GM18520 (cell line): ENCODE measurements at regions not wholly inside any gene's neighbourhood (a gene's known extent, or its start where the extent isn't known, plus 50 kb on each side); places are given as distances from the start of the nearest gene placed in this dataset.

Experiments
- ATAC-seq: cut with Tn5 transposase; IDR thresholded peaks from one replicate; pipeline ENCODE4 v1.9.1; 2021; ENCODE audit not compliant: unreplicated experiment

- no peak for ATAC-seq
Observed at GRCh38 chr13:85742355-85742754, 56.9 kb downstream of the SLITRK6 start.

- no peak for ATAC-seq
Observed at GRCh38 chr13:85741017-85741416, 58.2 kb downstream of the SLITRK6 start.

- no peak for ATAC-seq
Observed at GRCh38 chr13:85738696-85739320, 60.4 kb downstream of the SLITRK6 start.

- ATAC-seq = no peak
Observed at GRCh38 chr13:85737952-85738351, 61.3 kb downstream of the SLITRK6 start.

- no peak for ATAC-seq
Observed at GRCh38 chr13:85729296-85729695, 69.9 kb downstream of the SLITRK6 start.

GRCh38 chr13:85728811-85729210, 70.4 kb downstream of the SLITRK6 start:
- ATAC-seq = no peak

- no peak for ATAC-seq
Observed at GRCh38 chr13:85725433-85725832, 73.8 kb downstream of the SLITRK6 start.

- ATAC-seq = no peak
Observed at GRCh38 chr13:85724546-85725432, 74.4 kb downstream of the SLITRK6 start.

- ATAC-seq = no peak
Observed at GRCh38 chr13:85719749-85720148, 79.5 kb downstream of the SLITRK6 start.

- no peak for ATAC-seq
Observed at GRCh38 chr13:85717921-85718320, 81.3 kb downstream of the SLITRK6 start.

GRCh38 chr13:85710545-85710944, 88.7 kb downstream of the SLITRK6 start:
- ATAC-seq = no peak

- no peak for ATAC-seq
Observed at GRCh38 chr13:85709721-85710120, 89.5 kb downstream of the SLITRK6 start.

- no peak for ATAC-seq
Observed at GRCh38 chr13:85709072-85709471, 90.1 kb downstream of the SLITRK6 start.

- ATAC-seq = no peak
Observed at GRCh38 chr13:85700906-85701305, 98.3 kb downstream of the SLITRK6 start.

GRCh38 chr13:85698256-85698655, 101.0 kb downstream of the SLITRK6 start:
- no peak for ATAC-seq

GRCh38 chr13:85694992-85695391, 104.2 kb downstream of the SLITRK6 start:
- no peak for ATAC-seq

GRCh38 chr13:85693889-85694511, 105.2 kb downstream of the SLITRK6 start:
- no peak for ATAC-seq

- no peak for ATAC-seq
Observed at GRCh38 chr13:85690368-85690767, 108.9 kb downstream of the SLITRK6 start.

GRCh38 chr13:85685436-85685835, 113.8 kb downstream of the SLITRK6 start:
- ATAC-seq = no peak

GRCh38 chr13:85675151-85675907, 123.9 kb downstream of the SLITRK6 start:
- ATAC-seq = no peak

GRCh38 chr13:85671336-85671735, 127.9 kb downstream of the SLITRK6 start:
- ATAC-seq = no peak
